HG02763 (cell line): ENCODE measurements at regions not wholly inside any gene's neighbourhood (a gene's known extent, or its start where the extent isn't known, plus 50 kb on each side); places are given as distances from the start of the nearest gene placed in this dataset.

ENCODE experiments used
- ATAC-seq: cut with Tn5 transposase; IDR thresholded peaks from one replicate; pipeline ENCODE4 v1.9.1; 2021; ENCODE audit warnings: mild to moderate bottlenecking, moderate library complexity; ENCODE audit not compliant: unreplicated experiment

- no peak for ATAC-seq
Observed at GRCh38 chr11:116698080-116698479, 74.7 kb downstream of the BUD13 start.

DNA sequence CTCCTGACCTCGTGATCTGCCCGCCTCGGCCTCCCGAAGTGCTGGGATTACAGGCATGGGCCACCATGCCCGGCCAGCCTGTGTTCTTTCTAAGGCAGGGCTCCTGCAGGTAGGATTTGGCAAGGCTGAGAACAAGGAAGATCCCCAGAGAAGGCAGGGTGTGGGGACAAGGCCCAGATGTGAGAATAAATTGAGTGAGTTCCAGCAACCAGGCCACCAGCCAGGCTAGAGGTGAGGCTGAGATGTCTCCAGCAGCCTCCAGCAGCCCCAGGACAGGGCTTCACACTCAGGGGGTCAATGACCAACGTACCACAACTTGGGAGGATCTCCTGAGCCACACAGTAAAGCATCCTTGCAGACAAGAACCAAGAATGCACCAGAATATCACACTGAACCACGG is 75.1 kb downstream of the BUD13 start:
- no peak for ATAC-seq

GRCh38 chr11:116697011-116697410 is 75.8 kb downstream of the BUD13 start:
- ATAC-seq, result no peak

DNA sequence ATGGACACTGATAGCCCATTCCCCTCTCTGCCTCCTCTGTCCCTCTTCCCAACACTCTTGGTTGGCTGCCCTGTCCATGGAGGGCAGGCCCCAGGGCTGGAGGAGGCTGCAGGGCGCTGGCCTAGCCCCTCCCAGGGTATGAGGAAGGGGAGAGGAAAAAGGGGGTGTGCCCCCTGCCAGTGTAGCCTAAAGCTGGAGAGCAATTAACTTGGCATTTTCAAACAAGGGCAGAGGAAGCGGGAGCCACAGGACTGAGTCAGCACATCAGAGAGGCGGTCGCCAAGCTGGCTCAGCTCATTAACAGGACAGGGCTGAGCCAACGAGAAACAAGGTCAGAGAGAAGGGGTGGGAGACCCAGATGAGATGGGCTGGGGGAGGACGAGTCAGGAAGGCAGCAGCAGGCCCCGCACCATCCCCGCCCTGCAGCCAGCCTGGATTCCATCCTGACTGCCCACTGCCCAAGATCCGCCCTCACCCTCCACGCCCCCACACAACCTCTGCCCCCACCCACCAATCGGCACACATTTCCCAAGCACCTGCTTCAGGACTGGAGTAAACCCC is 76.3 kb downstream of the BUD13 start:
- no peak for ATAC-seq

- no peak for ATAC-seq
Observed at GRCh38 chr11:116695657-116696254, 77.0 kb downstream of the BUD13 start.

- ATAC-seq, result no peak
Observed at GRCh38 chr11:116694815-116695590, 77.8 kb downstream of the BUD13 start.

GRCh38 chr11:116694349-116694725 is 78.5 kb downstream of the BUD13 start:
- ATAC-seq, result no peak

DNA sequence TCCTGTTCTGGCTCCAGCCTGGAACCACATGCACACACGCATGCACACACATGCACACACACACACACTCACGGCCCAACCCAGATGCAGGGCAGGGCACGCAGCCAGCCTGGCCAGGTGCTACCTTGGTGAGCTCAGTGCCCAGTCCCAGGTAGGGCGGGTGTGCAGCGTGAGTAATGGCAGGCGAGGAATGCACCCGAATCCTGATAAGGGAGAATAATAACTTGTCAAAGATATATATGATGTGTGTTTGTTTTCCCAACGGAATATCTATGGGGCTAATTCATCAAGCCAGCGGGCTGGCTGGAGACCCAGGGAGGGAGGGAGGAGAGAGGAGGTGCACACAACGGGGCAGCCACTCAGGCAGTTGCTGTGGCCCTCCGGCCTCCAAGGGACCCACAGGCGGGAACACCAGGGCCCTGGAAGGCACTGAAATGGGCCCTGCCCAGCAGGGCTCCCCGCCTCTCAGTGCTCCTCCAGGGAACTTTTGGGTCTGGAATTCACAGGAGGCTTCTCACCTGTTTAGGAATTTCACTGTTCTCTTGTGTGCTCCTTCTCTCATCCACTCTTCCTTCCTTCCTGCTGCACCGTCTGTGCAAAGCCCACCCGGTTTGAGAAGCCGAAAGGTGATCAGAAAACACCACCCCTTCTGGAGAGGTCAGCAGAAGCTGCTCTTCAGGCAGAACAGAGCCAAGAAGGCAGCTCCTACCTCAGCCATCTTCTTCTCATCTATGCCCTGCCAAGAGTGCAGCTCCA is 79.0 kb downstream of the BUD13 start:
- no peak for ATAC-seq

GRCh38 chr11:116693102-116693570 is 79.7 kb downstream of the BUD13 start:
- ATAC-seq, result no peak

GRCh38 chr11:116692318-116693101 is 80.3 kb downstream of the BUD13 start:
- no peak for ATAC-seq

GRCh38 chr11:116691771-116692177 is 81.0 kb downstream of the BUD13 start:
- ATAC-seq, result no peak

GRCh38 chr11:116690611-116691010 is 82.2 kb downstream of the BUD13 start:
- no peak for ATAC-seq

- ATAC-seq, result no peak
Observed at GRCh38 chr11:116689413-116690127, 83.2 kb downstream of the BUD13 start.

- no peak for ATAC-seq
Observed at GRCh38 chr11:116688202-116688540, 84.6 kb downstream of the BUD13 start.

GRCh38 chr11:116687458-116688201 is 85.2 kb downstream of the BUD13 start:
- ATAC-seq, result no peak

GRCh38 chr11:116686866-116687265 is 85.9 kb downstream of the BUD13 start:
- no peak for ATAC-seq

GRCh38 chr11:116683982-116684381 is 88.8 kb downstream of the BUD13 start:
- ATAC-seq, result no peak

DNA sequence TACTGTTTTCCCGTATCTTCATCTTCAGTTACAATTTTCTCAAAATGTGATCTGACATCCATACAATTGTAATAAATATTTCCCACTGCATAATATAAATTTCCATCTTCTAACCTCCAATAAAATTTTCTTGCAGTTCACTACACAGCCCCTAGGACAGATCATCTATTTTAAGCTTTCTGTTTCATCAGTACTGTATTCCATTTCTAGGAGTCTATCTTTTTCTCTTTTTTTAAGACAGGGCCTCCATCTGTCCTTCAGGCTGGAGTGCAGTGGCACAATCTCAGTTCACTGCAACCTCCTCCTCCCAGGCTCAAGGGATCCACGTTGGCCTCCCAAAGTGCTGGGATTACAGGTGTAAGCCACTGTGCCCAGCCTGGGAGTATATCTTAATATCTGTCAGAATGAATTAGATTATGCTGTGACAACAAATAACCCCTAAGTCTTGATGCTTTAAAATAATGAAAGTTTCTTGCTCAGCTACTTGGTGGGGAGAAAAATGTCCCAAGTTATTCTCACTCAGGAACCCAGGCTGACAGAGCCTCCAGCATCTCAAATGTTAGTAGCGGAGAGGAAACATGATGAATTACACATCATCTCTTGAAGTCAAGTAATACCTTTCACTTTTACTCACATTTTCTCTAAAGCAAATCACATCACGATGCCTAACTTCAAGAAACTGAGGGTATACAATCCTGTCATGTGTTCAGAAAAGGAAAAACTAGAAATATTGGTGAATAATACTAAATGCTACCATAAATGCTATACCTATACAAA is 92.2 kb downstream of the BUD13 start:
- no peak for ATAC-seq

GRCh38 chr11:116678887-116679286 is 93.9 kb downstream of the BUD13 start:
- no peak for ATAC-seq
